Hepatocyte (in vitro differentiated cells): ENCODE measurements at regions not wholly inside any gene's neighbourhood (a gene's known extent, or its start where the extent isn't known, plus 50 kb on each side); places are given as distances from the start of the nearest gene placed in this dataset.
"Not testable (repeated sequence)": the region's sequence is repeated elsewhere in the genome, so short reads cannot be mapped to it uniquely, and the experiment has no call there.

ENCODE experiments used
- EZH2 ChIP-seq: fragments of 200-600 bp; sonication (generic); IDR thresholded peaks from 2 replicates; pipeline ENCODE4 v1.6.1; 2016; ENCODE audit warnings: antibody characterized with exemption, mild to moderate bottlenecking, borderline replicate concordance
- TF ChIP-seq, protein P1 (sequence below): fragments of 200-600 bp; sonication (generic); IDR thresholded peaks from 2 replicates; pipeline ENCODE4 v1.5.1; 2016; ENCODE audit warnings: antibody characterized with exemption, mild to moderate bottlenecking; ENCODE audit not compliant: poor library complexity

DNA sequence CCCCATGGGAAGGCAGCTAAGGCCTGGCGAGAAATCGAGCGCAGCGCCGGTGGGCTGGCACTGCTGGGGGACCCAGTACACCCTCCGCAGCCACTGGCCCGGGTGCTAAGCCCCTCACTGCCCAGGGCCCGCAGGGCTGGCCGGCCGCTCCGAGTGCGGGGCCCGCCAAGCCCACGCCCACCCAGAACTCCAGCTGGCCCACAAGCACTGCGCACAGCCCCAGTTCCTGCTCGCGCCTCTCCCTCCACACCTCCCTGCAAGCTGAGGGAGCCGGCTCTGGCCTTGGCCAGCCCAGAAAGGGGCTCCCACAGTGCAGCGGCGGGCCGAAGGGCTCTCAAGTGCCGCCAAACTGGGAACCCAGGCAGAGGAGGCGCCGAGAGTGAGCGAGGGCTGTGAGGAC lies 253.0 kb upstream of the PDE3A start:
- TF ChIP-seq, protein P1, sequence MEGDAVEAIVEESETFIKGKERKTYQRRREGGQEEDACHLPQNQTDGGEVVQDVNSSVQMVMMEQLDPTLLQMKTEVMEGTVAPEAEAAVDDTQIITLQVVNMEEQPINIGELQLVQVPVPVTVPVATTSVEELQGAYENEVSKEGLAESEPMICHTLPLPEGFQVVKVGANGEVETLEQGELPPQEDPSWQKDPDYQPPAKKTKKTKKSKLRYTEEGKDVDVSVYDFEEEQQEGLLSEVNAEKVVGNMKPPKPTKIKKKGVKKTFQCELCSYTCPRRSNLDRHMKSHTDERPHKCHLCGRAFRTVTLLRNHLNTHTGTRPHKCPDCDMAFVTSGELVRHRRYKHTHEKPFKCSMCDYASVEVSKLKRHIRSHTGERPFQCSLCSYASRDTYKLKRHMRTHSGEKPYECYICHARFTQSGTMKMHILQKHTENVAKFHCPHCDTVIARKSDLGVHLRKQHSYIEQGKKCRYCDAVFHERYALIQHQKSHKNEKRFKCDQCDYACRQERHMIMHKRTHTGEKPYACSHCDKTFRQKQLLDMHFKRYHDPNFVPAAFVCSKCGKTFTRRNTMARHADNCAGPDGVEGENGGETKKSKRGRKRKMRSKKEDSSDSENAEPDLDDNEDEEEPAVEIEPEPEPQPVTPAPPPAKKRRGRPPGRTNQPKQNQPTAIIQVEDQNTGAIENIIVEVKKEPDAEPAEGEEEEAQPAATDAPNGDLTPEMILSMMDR, result not testable (repeated sequence)
- TF ChIP-seq EZH2, result not testable (repeated sequence)
